ENCODE measurements at regions not wholly inside any gene's neighbourhood (a gene's known extent, or its start where the extent isn't known, plus 50 kb on each side); places are given as distances from the start of the nearest gene placed in this dataset.

GRCh38 chr4:13992041-13992440 lies 364.5 kb upstream of the BOD1L1 start:
- no peak overlapping the region for H2AFZ ChIP-seq
- H3K4me3 ChIP-seq = no peak overlapping the region
- no peaks in the 10 kb centered on the region for H3K27me3 ChIP-seq (ENCODE audit: insufficient read depth)

More at GRCh38 chr4:13992041-13992440, 364.5 kb upstream of the BOD1L1 start:
- Mint-ChIP-seq H3K9me3 (no peaks in the 10 kb centered on the region; the same call in 1 of the 3 replicates), H3K4me1 (peaks cover 2% of the 10 kb centered on the region; the same call in 1 of the 3 replicates), H3K27me3 (ENCODE audit: insufficient read depth, low read depth, poor library complexity) (no peaks in the 10 kb centered on the region), H3K36me3 (ENCODE audit: low read depth) (no peaks in the 10 kb centered on the region), H3K27ac (no peak overlapping the region), H3K4me3 (no peak overlapping the region)
- no peaks in the 10 kb centered on the region for H3F3A ChIP-seq (replicated peaks; ENCODE audit: low read depth)
- ATAC-seq (no peak), DNase-seq (ENCODE audit: low spot score) (no peak)
- H3K9me2 ChIP-seq (ENCODE audit: insufficient read depth) = no peaks in the 10 kb centered on the region; the same call in 1 of the 2 replicates
- H4K20me1 ChIP-seq (replicated peaks; ENCODE audit: insufficient read depth) = no peaks in the 10 kb centered on the region
- no peak overlapping the region for H3K4me2 ChIP-seq
- TF ChIP-seq POLR2AphosphoS5 (IDR thresholded peaks at IDR 0.05; ENCODE audit: low read depth) = no peak
- TF ChIP-seq CTCF (conservative IDR thresholded peaks at IDR 0.05; ENCODE audit: low read depth in 2 of 2) = no peak
- no peak for TF ChIP-seq STAT1 (IDR thresholded peaks at IDR 0.05; ENCODE audit: unreplicated experiment)
- TF ChIP-seq EZH2phosphoT487 (IDR thresholded peaks at IDR 0.05; ENCODE audit: unreplicated experiment) = no peak
- TF ChIP-seq, protein P1, sequence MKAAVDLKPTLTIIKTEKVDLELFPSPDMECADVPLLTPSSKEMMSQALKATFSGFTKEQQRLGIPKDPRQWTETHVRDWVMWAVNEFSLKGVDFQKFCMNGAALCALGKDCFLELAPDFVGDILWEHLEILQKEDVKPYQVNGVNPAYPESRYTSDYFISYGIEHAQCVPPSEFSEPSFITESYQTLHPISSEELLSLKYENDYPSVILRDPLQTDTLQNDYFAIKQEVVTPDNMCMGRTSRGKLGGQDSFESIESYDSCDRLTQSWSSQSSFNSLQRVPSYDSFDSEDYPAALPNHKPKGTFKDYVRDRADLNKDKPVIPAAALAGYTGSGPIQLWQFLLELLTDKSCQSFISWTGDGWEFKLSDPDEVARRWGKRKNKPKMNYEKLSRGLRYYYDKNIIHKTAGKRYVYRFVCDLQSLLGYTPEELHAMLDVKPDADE (IDR thresholded peaks at IDR 0.05) = no peak
- TF ChIP-seq, protein P2, sequence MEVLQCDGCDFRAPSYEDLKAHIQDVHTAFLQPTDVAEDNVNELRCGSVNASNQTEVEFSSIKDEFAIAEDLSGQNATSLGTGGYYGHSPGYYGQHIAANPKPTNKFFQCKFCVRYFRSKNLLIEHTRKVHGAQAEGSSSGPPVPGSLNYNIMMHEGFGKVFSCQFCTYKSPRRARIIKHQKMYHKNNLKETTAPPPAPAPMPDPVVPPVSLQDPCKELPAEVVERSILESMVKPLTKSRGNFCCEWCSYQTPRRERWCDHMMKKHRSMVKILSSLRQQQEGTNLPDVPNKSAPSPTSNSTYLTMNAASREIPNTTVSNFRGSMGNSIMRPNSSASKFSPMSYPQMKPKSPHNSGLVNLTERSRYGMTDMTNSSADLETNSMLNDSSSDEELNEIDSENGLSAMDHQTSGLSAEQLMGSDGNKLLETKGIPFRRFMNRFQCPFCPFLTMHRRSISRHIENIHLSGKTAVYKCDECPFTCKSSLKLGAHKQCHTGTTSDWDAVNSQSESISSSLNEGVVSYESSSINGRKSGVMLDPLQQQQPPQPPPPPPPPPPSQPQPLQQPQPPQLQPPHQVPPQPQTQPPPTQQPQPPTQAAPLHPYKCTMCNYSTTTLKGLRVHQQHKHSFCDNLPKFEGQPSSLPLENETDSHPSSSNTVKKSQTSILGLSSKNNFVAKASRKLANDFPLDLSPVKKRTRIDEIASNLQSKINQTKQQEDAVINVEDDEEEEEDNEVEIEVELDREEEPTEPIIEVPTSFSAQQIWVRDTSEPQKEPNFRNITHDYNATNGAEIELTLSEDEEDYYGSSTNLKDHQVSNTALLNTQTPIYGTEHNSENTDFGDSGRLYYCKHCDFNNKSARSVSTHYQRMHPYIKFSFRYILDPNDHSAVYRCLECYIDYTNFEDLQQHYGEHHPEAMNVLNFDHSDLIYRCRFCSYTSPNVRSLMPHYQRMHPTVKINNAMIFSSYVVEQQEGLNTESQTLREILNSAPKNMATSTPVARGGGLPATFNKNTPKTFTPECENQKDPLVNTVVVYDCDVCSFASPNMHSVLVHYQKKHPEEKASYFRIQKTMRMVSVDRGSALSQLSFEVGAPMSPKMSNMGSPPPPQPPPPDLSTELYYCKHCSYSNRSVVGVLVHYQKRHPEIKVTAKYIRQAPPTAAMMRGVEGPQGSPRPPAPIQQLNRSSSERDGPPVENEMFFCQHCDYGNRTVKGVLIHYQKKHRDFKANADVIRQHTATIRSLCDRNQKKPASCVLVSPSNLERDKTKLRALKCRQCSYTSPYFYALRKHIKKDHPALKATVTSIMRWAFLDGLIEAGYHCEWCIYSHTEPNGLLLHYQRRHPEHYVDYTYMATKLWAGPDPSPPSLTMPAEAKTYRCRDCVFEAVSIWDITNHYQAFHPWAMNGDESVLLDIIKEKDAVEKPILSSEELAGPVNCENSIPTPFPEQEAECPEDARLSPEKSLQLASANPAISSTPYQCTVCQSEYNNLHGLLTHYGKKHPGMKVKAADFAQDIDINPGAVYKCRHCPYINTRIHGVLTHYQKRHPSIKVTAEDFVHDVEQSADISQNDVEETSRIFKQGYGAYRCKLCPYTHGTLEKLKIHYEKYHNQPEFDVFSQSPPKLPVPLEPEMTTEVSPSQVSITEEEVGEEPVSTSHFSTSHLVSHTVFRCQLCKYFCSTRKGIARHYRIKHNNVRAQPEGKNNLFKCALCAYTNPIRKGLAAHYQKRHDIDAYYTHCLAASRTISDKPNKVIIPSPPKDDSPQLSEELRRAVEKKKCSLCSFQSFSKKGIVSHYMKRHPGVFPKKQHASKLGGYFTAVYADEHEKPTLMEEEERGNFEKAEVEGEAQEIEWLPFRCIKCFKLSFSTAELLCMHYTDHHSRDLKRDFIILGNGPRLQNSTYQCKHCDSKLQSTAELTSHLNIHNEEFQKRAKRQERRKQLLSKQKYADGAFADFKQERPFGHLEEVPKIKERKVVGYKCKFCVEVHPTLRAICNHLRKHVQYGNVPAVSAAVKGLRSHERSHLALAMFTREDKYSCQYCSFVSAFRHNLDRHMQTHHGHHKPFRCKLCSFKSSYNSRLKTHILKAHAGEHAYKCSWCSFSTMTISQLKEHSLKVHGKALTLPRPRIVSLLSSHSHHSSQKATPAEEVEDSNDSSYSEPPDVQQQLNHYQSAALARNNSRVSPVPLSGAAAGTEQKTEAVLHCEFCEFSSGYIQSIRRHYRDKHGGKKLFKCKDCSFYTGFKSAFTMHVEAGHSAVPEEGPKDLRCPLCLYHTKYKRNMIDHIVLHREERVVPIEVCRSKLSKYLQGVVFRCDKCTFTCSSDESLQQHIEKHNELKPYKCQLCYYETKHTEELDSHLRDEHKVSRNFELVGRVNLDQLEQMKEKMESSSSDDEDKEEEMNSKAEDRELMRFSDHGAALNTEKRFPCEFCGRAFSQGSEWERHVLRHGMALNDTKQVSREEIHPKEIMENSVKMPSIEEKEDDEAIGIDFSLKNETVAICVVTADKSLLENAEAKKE (CRISPR knock-in tag; IDR thresholded peaks at IDR 0.05) = no peak
- no peak for TF ChIP-seq EZH2 (IDR thresholded peaks at IDR 0.05; ENCODE audit: low read depth, unreplicated experiment)
- TF ChIP-seq ZNF331 (CRISPR knock-in tag; IDR thresholded peaks at IDR 0.05; ENCODE audit: low read depth) = no peak
- no peak for TF ChIP-seq ZNF114 (CRISPR knock-in tag; IDR thresholded peaks at IDR 0.05)
- TF ChIP-seq CREB1 (CRISPR knock-in tag; IDR thresholded peaks at IDR 0.05; ENCODE audit: low read depth) = no peak
- no peak for TF ChIP-seq REST (IDR thresholded peaks at IDR 0.05; ENCODE audit: unreplicated experiment)
- H3K27ac ChIP-seq (ENCODE audit: low read depth) = no peak overlapping the region
- no peaks in the 10 kb centered on the region for H3K36me3 ChIP-seq (ENCODE audit: insufficient read depth)
- H3K79me2 ChIP-seq (replicated peaks; ENCODE audit: insufficient read depth) = no peaks in the 10 kb centered on the region
- H3K4me1 ChIP-seq (ENCODE audit: insufficient read depth) = no peaks in the 10 kb centered on the region

Data from GM23338 (cell line).